C4-2B (cell line): ENCODE measurements at regions not wholly inside any gene's neighbourhood (a gene's known extent, or its start where the extent isn't known, plus 50 kb on each side); places are given as distances from the start of the nearest gene placed in this dataset.
"Not testable (repeated sequence)": the region's sequence is repeated elsewhere in the genome, so short reads cannot be mapped to it uniquely, and the experiment has no call there.

Experiments
- H3K27ac ChIP-seq: fragments of 450-650 bp; 2 replicates; pipeline ENCODE4 v1.5.1; 2017
- ZFX ChIP-seq: fragments of 450-650 bp; IDR thresholded peaks from 2 replicates; pipeline ENCODE4 v1.6.1; 2017
- TF ChIP-seq, protein P1 (sequence below): fragments of 450-650 bp; conservative IDR thresholded peaks from 2 replicates; pipeline ENCODE4 v1.5.1; 2017; ENCODE audit warnings: mild to moderate bottlenecking

DNA sequence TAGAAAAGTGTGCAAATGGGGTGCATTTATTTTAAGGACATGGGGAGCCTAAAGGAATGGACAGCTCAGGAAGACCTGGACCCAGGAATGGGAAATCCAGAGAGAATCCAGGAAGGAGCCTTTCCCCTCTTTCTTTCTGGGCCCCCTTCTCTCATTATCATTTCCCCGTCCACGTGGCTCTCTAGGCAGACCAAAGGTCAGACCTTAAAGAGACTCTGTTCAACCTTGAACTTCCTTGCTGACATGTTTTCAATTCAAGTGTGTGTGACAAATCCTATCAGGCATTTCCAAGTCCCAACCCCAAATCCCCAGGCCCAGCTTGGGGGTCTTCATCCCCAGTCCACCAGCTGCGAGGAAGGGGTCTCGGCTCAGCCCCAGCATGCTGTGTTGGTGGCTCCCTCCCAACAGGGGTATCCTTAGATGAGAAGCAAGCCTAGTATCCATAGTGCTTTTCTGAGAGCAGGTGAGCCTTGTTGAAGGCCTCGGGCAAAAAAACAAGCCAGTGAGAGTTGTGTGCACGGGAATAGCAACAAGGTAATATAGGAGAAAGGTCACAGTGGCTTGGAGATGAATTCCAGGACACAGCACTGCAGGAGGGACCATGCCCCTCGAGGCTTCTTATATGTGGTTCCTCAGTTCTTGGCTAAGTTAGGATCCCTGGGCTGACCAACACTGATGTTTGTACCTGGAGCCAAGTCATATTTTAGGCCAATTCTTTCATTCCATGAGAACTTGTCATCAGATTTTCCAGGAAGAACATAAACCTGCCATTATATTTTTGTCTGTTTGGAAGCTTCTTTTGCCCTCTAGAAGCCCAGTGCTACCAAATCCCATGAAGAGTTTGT is 130.0 kb downstream of the ASB7 start:
- no peak overlapping the region for H3K27ac ChIP-seq
- TF ChIP-seq ZFX = no peak
- TF ChIP-seq, protein P1, sequence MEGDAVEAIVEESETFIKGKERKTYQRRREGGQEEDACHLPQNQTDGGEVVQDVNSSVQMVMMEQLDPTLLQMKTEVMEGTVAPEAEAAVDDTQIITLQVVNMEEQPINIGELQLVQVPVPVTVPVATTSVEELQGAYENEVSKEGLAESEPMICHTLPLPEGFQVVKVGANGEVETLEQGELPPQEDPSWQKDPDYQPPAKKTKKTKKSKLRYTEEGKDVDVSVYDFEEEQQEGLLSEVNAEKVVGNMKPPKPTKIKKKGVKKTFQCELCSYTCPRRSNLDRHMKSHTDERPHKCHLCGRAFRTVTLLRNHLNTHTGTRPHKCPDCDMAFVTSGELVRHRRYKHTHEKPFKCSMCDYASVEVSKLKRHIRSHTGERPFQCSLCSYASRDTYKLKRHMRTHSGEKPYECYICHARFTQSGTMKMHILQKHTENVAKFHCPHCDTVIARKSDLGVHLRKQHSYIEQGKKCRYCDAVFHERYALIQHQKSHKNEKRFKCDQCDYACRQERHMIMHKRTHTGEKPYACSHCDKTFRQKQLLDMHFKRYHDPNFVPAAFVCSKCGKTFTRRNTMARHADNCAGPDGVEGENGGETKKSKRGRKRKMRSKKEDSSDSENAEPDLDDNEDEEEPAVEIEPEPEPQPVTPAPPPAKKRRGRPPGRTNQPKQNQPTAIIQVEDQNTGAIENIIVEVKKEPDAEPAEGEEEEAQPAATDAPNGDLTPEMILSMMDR = no peak

DNA sequence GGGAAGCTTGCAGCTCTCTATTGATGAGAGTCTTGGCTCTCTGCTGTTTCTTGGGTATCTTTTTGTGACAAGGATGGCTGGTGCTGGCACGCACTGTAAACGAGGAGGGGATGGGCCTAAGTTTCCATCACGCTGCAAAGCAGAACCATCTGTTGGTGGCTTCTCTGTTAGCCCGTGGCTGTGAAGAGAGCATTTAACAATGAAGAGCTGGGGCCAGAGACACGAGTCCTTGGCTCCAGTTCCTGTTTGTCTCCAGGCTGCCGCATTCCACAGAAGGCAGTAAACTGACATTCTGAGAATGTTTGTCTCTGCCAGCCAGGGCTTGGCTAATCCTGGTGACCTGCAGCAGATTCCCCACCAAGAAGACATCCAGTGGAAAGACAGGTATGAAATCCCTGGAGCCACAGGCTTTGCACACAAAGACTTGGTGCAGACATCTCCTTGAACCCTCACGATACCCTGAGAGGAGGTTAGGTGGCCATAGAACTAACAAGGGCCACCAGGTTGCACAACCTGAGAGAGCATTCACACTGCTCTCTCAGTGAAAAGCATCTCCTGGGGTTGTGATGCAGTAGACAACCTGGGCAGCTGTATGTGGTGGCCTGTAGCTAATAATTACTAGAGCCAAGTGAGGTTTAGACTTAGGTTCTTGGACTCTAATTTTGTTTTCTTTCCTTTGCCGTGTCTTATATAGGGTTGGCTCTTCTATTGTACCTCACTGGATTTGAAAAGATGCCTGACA is 130.9 kb downstream of the ASB7 start:
- no peak for TF ChIP-seq ZFX
- TF ChIP-seq, protein P1 = no peak
- no peak overlapping the region for H3K27ac ChIP-seq

DNA sequence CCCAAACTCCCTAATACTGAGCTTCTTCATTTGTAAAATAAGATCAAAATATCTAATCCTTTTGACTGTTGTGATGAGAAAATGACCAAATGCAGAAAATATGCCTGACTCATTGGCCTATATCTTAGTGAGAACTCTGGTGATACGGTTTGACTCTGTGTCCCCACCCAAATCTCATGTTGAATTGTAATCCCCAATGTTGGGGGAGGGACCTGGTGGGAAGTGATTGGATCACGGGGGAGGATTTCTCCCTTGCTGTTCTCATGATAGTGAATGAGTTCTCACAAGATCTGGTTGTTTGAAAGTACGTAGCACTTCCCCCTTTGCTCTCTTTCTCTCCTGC is 131.4 kb downstream of the ASB7 start:
- not testable (repeated sequence) for H3K27ac ChIP-seq

DNA sequence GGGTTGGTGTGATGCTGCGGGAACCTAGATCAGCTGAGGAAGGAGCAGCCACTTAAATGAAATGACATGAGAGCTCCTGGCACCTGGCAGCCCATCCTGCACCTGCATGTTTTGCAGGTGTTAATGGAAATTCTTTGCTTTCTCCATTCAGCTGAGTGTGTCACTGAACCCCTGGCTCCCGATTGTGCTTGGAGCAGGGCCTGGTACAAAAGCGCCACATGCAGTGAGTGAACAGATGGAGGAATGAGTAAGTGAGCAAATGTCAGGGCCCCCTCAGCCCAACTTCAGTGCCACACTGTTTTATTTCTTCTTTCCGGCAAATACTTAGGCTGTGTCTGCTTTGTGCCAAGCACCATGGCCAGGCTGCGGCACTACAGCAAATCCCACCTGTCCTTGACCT is 132.2 kb downstream of the ASB7 start:
- TF ChIP-seq ZFX = no peak
- TF ChIP-seq, protein P1 = no peak
- no peak overlapping the region for H3K27ac ChIP-seq

DNA sequence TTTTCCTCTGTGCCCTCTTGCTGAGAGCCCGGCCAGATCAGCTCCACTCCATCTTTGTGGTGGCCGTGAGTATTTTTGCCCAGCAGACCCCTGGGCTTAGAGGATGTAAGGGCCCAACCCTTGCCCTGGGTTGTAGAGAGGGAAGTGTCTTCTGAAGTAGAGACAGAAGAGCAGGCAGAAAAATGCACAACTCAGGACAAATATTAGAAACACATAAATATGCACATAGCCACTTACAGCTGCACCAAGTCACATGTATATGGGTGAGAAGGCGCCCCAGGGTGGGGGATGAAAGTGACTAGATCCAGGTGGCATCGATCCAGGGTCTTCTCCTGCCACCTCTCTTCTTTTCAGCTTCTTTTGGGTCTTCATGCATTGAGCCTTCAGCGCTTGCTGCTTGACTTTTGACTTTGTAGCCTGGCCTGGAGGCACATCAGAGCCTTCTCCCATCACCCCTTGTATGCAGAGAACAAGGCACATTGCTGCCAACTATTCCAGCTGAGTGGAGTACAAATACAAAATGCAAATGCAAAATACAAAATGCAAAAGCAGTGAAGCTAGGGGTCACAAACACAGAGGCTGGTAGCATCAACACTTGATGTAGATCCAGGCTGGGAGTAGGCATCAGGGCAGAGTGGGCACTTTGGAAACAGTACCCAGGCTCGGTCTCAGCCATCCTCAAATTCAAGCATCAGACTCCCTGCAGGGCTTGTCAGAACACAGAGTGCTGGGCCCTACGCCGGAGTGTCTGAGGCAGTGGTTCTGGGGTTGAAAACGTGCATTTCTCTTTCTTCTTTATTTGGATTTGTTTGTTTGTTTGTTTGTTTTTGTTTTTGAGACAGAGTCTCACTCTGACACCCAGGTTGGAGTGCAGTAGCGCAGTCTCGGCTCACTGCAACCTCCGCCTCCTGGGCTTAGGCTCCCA is 133.0 kb downstream of the ASB7 start:
- no peak overlapping the region for H3K27ac ChIP-seq

DNA sequence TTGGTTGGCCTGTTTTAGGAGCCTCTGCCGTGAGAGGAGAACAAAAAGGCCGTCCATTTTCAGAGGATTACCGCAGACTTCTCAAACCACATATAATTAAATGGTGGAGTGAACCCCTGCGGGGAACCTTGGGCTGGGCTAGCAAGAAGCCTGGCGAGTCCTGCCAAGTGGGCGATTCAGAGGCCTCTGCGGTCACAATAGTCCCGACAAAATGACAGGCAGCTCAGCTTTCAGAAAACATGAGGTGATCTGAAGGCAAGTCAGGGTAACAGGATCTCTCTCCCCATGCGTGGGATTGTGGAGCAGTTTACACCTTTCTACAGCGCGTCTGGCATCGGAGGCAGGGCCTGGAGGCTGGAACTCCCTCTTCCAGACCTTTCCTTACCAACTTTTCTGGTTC is 134.8 kb downstream of the ASB7 start:
- H3K27ac ChIP-seq = no peak overlapping the region
- TF ChIP-seq, protein P1 = no peak
- TF ChIP-seq ZFX = no peak

More for the DNA sequence above, 133.0 kb downstream of the ASB7 start:
- TF ChIP-seq, protein P1 = no peak
- TF ChIP-seq ZFX = no peak

DNA sequence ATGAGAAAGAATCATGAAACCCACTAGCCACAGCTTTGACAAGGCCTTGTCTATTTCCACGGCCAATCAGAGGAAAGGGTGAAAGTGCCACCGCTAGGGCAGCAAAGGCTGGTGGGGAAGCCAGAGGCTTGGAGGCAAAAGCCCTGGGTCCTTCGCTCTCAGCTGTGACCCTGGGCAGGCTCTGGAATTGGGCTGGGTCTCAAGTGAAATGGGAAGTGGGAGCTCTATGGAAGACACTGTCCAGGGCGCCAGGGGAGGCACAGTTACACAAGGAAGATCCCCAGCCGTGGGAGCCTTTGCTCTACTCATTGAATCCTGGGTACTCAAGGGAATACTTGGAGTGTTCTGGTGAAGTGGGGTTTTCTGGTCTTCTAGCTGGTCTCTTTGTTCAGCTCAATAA is 136.2 kb downstream of the ASB7 start:
- no peak overlapping the region for H3K27ac ChIP-seq
- TF ChIP-seq ZFX = no peak
- TF ChIP-seq, protein P1 = no peak
